ENCODE measurements at regions not wholly inside any gene's neighbourhood (a gene's known extent, or its start where the extent isn't known, plus 50 kb on each side); places are given as distances from the start of the nearest gene placed in this dataset.

DNA sequence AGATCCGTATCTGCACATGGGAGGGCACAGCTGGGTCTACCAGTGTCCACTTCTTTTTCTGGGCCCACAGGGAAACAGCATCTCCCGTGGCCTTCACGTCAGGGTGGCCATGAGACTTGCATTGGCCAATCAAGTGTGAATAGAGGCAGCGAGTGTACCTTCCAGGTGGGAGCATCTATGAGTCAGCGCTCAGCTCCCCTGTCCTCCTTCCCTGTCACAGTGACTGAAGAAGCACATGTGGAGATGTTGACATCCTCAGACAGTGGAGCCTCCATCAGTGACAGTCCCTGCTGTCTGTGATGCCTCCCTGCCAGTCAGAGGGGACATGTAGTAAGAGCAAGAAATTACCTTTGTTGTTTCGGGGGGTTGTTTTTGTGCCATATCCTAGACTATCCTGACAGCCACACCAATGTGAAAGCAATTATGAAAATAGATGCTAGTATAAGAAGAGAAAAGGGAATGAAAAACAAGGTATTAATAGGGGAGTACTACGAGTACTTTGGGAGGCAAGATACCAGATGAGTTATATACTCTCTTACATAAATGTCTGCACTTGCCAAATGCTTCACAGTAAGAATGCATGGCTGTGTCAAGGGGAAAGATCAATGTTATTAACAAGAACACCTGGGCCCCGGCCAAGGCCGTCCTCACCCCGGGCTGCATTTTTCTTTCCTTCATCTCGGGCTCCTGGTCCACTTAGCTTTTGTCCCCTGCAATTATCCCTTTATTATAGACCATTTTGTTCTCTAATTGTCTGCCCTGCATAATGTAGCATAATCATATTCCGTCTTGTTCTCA is 86.0 kb downstream of the MATN1 start:
- no peak for DNase-seq

DNA sequence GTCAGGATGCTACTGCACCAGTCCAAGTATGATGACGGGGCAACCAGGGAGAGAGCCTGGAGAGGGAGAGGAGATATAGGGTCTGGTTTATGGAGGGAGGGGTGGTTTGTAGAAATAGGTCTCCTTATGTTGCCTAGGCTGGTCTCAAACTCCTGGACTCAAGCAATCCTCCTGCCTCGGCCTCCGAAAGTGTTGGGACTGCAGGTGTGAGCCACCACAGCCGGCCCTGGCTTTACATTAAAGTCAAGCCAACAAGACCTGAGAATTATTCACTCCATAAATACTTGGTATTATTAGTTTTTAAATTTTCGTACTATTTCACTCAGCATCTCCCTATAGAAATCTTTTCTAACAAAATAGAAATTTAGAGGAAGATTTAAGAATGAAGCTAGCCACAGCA is 86.8 kb downstream of the MATN1 start:
- DNase-seq: no peak

DNA sequence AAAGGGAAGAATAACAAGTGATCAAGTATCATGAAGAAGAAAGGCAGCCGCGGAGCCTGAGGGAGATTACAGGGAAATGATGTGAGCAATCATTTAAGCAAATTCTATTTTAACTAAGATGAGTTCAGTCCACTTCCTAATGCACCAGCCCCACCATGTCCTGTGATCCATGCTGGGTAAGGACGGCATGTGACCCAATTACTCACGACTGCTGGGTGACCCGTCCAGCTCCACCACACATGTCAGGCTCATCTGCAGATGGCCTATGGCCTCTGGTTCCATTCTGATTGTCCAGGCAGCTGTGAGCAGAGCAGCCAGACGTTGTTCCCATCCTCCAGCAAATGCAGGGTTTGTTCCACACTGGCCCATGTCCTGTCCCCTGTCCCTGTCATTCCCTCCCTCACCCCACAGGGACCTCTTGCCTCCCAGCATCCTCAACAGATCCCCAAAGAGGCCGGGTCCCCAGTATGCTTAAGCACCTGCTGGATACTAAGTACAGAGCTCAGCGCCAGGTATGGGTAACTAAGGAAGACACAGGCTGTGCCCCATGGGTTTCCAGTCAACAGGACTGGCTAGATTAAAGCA is 87.9 kb downstream of the MATN1 start:
- no peak for DNase-seq

DNA sequence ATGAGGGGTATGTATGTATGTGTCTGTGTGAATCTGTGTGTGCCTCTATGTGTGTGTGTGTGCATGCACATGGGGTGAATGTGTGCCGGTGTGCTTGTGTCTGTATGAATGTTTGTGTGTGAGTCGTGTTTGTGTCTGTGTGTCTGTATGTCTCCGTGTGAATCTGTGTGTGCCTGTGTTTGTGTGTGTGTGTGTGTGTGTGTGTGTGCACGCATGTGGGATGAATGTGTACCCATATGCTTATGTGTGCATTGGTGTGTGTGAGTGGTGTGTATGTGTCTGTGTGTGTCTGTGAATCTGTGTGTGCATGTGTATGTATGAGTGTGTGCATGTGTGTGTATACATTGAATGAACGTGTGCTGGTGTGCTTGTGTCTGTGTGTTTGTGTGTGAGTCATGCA is 88.9 kb downstream of the MATN1 start:
- no peak for DNase-seq

DNA sequence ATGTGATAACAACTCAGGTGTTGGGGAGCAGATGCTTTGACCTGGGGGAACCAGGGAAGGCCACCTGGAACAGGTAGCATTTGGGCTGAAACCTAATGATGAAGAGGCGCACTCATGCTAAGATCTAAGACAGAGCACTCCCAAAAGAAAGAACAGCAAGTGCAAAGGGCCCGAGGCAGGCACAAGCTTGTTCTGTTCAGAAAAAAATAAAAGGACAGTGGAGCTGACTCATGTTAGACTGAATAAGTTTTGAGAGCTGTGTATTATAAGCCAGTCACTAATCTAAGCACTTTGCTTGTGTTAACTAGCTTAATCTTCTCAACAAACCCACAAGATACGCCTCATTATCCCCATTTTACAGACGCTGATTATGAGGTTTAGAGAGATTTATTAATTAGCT is 90.1 kb downstream of the MATN1 start:
- no peak for DNase-seq

DNA sequence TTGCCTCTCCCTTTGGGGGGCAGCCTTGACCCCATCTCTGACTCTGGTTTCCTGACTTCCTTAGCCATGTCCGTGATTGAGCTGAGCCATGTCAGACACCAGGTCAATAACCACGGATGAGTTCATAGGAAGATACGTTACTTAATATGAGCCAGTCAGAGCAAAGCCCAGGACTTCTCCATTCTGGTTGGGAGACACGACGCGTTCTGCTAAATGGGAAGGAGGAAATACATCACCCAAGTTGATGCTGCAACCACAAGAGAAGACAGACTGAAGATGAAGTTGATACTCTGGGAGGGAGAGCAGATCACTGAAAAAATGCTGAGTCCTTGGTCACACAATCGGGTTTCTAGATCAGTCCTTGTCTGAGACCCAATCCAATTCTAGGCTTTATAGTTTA is 90.9 kb downstream of the MATN1 start:
- no peak for DNase-seq

DNA sequence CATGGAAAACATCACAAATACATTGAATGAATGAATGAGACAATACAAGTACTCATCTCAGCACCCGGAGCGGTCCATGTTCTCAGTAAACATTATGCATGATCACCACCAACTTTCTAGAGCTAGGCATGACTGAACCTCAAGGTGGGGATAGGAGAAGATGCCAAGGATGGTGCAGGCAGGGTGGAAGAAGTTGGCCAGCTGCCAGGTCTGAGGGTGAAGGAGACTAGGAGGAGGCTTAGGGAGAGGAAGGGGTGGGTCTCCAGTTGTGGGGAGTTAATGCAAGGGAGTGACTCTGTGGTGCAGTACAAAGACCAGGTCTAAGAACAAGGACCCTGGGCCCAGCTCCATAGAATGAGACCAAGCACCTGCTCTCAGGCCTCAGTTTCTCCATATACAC is 91.7 kb downstream of the MATN1 start:
- no peak for DNase-seq

DNA sequence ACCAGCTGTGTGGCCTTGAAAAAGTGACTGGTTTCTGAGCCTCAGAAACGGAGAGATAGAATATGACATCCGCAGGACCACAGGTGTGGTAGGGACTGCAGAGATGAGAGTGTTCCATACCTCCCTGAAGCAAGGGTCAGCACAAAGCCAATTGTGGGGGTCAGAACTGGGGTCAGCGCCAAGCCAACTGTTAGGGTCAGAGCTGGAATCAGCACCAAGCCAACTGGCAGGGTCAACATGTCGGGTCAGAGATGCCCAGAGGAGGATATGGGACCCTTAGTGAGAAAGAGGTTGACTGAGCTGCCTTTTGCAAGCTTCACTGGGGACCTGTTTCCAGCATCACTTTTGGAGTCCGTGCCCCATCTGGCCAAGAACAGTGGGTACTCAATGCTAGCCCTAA is 93.9 kb downstream of the MATN1 start:
- DNase-seq: no peak

DNA sequence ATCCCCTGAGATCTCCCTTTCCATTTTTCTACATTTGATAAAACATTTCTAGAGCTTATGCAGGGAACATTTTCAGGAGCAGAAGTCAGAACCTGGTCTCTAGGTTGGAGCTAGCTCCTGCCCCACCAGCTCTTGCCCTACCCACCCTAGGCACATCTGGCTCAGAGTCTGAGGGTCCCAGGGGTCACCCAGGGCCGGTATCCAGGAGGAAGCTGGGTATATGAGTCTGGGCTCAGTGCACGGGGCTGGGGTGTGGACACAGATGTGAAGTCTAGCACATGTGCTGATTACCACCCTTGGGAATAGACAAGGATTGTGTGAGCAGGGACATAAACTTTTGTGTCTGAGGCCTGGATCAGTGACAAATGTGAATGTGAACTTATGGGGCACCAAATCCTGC is 95.4 kb downstream of the MATN1 start:
- no peak for DNase-seq

DNA sequence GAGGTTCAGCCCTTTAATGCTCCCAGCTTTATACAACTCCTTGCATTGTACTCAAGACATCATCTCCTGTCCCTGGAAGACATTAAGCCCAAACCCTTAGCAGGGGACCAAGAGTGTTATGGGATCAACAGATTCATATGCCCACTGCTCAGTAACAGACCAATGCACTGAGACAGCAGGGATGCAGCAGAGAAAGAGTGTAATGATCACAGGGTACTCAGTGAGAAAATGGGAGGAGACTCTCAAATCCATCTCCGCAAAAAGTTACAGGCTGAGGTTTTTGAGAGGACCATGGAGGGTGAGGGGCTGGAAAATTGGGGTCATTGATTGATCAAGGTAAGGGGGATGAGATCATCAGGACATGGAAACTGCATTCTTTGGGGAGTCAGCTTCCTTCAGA is 96.2 kb downstream of the MATN1 start:
- DNase-seq: no peak

DNA sequence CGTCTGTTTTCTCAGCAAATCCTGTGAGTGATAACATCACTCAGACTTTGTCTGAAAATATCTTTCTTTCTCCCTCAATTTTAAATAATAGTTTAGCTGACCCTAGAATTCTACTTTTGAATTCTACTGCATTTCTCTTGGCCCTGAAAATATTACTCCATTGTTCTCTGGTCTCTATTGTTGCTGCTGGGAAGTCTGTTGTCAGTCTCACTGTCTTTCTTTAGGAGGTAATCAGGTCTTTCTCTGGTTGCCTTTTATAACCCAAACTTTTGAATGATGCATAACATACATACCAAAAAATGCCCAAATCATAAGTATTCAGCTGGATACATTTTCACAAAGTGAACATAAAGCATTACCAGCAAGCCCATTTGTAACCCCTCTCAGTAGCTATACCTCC is 100.0 kb downstream of the MATN1 start:
- no peak for DNase-seq

DNA sequence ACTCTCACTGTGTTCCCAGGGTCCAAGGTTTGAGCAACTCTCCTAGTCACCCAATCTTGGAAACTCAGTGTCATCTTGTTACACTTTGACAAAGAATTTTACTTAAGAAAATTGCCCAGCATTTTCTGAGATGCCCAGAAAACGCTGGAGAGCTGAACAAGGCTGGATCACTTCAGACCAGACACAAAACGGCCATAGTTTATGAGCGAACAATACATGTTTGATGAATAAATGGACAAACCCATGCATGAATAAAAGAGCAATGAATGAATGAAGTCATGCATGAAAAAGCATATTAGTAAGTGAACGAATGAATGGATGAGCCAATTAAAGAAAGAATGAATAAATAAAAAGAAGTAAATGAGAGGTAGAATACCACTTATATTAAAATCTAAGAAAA is 103.8 kb downstream of the MATN1 start:
- no peak for DNase-seq

DNA sequence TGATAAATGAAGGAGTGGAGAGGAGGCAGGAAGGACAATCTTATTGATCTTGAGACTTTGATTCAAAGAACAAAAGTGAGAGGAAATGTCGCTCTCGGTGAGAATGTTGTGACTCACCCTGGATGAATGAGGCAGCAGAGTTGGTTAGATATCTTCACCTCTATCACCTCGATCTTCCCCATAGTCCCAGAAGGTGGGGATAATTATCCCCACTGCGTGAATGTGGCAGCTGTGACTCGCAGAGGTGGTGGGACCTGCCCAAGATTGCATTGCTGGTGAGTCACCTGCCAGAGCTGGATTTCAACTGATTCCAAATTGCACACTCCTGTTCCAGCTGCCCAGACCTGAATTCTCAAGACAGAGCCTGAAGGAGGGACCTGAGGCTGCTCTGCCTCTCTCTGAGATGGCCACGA is 105.0 kb downstream of the MATN1 start:
- DNase-seq: no peak

DNA sequence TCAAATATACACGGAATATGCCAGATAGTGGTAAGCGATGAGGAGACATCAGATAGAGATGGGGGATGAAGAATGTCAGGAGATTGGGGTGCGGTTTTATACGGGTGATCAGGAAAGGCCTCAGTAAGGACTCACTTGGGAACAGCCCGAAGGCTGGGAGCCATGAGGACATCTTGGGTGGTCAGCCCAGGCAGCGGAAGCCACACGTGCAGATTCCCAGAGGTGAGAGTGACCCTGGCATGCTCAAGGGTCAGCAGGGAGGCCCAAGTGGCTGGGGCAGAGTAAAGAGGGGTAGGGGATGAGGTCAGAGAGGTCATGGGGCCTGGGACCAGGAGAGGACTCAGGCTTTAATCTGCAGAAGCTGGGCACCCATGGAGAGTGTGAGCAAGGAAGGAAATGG is 106.6 kb downstream of the MATN1 start:
- DNase-seq: no peak

DNA sequence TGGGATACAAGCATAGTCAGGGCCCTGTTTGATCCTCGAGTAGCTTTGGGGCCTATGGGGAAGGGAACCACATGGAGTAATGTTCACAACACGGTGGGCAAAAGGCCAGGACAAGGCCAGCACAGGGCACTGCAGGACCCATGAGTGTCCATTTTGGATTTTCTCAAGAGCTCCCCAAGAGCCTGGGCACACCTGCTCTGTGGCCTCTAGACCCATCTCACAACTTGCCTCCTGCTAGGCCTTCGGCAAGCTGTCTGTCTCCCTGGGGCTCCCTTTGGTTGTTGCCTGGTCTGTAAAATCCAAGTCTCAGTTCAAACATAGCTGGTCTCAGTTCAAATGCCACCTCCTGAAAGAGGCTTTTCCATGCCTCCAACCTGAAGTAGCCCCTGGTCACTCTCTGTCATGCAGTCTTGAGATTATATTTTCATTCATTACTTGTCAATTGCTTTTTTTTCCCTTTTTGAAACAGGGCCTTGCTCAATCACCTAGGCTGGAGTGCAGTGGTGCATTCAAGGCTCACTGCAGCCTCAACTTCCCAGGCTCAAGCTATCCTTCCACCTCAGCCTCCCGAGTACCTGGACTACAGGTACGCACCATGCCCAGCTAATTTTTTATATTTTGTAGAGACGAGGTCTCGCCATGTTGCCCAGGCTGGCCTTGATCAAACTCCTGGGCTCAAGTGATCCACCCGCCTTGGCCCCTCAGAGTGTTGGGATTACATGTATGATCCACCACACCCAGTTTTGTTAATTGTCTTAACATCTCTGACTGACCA is 107.4 kb downstream of the MATN1 start:
- no peak for DNase-seq

DNA sequence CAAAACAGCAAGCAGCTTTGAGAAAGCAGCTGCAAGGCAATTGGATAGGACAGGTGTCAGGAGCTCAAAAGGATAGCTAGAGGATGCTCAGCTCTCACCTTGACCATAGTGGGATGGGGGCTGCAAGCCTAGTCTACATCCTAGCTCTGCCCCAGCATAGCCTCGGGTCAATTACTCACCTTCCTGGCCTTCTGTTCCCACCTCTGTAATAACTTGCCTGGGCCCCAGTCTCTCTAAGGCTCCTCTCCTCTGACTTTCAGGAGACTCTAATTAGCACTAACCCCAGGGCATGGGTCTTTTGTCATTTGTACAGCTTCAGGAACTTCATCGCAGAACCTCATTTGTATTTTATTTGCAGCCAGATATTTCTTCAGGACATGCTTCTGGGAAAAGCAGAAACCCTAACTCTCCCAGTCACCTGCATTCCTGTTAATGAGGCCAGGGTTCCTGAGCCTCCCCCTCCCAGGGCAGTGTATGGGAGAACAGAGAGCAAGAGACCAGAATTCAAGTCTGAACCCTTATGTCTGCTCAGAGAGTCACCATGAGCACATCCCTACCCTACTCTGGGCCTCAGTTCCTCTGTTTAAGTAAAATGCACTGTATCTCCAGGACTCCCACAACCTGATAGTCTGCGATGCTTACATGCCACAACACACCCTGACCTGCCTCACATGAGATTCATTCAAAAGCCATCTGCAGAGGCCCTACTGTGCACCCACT is 108.1 kb downstream of the MATN1 start:
- no peak for DNase-seq

DNA sequence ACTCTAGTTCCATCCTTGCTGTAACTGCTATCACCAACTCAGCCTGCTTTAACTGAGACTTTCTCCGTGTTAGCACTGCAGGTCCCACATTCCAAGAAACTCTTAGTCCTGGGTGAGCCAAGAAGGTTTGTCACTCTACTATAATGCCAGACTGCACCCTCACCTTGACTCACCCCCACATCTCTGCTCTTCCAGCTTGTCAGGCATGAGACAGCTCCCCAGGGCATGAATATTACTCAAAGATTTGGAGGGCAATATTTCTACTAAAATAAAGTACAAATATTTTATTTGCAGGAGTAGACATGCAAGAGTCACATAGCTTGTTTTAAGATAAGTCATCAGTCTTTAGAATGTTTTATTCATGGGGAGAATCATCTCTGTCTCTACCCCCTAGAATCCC is 110.2 kb downstream of the MATN1 start:
- DNase-seq: no peak

DNA sequence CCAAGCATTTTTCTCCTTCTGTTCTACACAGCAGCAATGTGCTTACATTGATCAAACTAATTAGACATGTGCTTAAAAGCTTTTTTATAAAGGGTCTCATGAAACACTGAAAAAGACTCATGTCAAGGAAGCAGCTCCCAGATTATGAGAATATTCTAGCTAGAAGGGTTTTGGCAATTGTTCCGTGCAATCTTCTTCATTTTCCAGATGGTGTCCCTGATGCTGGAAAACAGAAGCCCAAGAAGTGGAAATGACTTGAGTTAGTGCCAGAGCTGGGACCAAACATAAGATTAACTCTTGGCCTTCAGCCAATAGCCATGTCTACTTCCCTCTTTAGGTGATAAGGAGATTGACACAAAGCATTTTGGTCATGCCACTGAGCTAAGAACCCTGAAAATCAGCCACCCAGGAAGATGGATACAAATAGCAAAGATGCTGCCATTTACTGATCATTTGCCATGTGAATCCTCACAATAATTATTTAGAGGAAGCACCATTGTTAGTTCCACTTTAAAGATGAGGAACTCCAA is 110.8 kb downstream of the MATN1 start:
- DNase-seq: peak; percentile 9

DNA sequence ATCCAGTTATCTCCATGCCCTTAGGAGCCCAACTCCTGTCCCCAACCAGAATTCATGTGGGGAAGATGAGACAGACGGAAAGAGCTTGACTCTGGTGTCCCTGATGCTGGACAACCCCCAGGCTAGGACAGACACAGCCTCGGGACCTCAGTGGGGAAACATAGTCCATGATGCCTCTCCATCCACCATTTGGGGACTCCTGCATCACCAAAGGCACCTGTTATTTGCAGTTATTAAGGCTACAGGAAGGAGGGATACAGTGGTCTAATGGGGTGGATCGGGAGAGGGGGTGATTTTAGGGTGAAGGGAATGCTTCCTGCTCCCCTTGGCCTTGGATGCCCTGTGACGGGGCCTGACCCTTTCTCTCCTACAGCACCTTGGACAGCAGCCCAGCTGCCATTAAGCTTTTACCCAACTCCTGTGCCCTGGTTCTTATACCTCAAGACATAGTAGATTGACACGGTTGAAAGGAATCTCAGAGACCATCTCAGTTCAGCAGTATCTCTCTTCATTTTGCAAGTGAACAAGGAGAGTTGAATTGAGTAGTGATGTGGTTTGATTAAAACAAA is 111.6 kb downstream of the MATN1 start:
- no peak for DNase-seq

DNA sequence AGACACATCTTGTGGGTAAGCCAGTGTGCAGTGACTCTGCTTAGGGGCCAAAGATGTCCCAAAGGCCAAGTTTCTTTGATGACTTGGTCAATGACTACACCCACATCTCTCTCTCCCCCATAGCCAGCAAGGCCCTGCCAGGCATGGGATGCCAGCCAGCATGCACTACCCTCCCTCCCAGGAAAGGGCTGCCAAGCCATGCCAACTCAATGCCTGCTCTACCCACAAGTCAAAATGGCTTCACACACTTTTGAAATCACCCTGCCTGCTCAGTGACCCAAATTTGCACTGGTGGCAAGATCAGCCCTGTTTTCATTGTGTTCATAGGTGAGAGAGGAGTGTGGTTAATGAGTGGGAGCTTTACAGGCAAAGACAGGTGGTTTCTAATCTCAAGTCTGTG is 112.5 kb downstream of the MATN1 start:
- DNase-seq: no peak

DNA sequence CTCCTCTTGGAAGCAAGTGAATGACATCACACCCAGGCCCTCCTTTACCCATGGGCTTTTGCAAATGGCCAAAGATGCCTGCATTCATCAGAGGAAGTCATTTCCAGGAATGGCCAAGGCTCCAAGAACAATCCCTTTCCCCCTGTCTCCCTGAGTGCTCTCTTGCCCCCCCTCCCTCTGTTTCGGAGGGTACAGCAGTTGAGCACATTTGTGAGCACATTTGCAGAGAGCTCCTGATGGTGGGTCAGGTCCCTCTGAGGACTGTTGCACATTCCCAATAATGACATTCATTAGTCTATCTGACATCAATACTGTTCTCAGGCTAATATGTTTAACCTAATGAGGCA is 113.4 kb downstream of the MATN1 start:
- DNase-seq: no peak

DNA sequence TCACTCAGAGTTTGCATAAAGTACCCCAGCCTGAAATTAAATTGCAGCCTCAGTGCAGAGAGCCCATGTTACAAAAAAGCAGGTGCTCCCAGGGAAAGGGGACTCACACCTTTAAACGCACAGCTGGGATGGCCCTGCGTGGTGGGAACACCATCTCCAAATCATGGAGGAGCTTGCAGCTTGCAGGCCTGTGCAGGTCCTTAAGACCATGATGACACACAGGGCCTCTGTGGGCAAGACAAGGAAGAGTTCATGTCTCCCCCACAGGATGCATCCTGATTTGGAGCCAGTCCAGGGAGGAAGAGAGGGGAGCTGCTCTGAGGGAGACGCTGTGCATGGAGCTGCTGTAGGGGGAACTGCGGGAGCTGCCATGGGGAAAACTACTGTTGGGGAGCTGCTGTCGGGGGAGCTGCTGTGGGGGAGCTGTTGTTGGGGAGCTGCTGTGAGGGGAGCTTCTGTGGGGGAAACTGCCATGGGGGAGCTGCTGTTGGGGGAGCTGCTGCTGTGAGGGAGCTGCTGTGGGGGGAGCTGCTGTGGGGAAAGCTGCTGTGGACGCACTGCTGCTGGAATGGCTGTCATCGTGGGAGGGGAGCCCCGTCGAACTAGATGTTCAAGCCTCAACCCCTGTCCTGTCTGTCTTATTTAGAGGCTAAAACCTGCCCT is 113.9 kb downstream of the MATN1 start:
- no peak for DNase-seq

DNA sequence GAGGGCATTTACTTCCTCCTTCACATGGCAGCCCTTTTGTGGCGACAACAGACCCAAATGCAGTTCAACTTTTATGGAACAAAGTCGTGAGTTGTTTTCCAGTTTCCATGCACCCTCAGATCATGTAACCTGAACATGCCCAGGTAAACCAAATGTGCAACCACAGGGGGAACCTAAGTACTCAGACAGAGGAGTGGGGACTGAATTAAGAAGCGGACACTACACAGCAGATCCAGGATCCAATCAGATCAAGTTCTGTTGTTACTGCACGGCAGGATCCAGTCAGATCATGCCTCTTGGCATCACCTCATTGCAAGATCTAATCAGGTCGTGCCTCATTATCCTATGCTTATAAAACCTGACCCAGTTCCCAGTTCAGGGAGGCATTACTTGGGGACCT is 115.7 kb downstream of the MATN1 start:
- DNase-seq: no peak

Measured in NCI-H1694 (cell line).